Right atrium auricular region (tissue), 2 donors: ENCODE measurements at regions not wholly inside any gene's neighbourhood (a gene's known extent, or its start where the extent isn't known, plus 50 kb on each side); places are given as distances from the start of the nearest gene placed in this dataset.
A peak's percentile ranks its signal among the peaks of the same experiment; 100 is the strongest.

Experiments
- DNase-seq: peaks from one replicate; pipeline ENCODE4 v3.0.0-alpha.2; 2019; ENCODE audit warnings: low spot score
- H3K27ac ChIP-seq, 2 donors: fragments of 200-600 bp; sonication (generic); 1 replicate in 1 of 2; 2 replicates in 1 of 2; pipeline ENCODE4 v1.5.1; 2016 to 2019
- H3K27me3 ChIP-seq, 2 donors: fragments of 200-600 bp; sonication (generic); one replicate each; pipeline versions ENCODE4 v1.5.1 to v1.6.0; 2017 to 2019
- H3K36me3 ChIP-seq: fragments of 200-600 bp; sonication (generic); one replicate; pipeline ENCODE4 v1.5.1; 2016
- H3K4me1 ChIP-seq, 2 donors: fragments of 200-600 bp; sonication (generic); one replicate each; pipeline versions ENCODE4 v1.5.1 to v1.6.0; 2017 to 2019
- H3K4me3 ChIP-seq, 2 donors: fragments of 200-600 bp; sonication (generic); 1 replicate in 1 of 2; 2 replicates in 1 of 2; pipeline ENCODE4 v1.5.1; 2017 to 2019; ENCODE audit warnings: mild to moderate bottlenecking in 1 of 2, moderate library complexity in 1 of 2
- H3K9me3 ChIP-seq, 2 donors: fragments of 200-600 bp; sonication (generic); one replicate each; pipeline ENCODE4 v1.5.1; 2019
- TF ChIP-seq, protein P1 (sequence below), 2 donors: fragments of 200-600 bp; sonication (generic); IDR thresholded peaks; one replicate each; pipeline ENCODE4 v1.5.1; 2019; ENCODE audit warnings: antibody characterized with exemption in 2 of 2

DNA sequence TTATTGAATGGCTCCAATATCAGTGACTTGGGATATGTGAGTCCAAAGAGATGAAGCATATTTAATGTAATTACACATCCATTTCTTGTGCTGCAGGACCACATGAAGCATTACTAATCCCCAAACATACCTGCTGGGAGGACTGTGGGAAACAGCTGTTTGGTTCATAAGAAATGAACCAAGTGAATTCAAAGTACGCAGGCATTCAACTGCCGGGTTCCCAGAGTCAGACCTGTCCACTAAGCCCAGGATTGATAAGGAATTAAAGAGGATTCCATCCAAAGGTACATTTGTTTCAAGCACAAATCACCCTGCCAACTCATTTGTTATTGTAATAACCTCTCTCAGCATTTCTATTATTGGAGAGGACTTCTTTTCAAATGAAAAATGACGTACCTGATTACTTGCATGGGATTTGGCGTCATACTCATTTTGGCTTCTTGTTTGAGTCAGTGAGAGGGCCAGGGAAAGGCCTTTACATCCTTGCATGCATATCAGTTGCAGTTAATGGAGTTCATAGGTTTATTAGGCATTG lies 230.7 kb downstream of the TXNL1 start:
- no peak overlapping the region for H3K4me3 ChIP-seq
- no peaks in the 10 kb centered on the region for H3K4me1 ChIP-seq
- no peaks in the 10 kb centered on the region for H3K9me3 ChIP-seq
- H3K27me3 ChIP-seq, result no peaks in the 10 kb centered on the region
- DNase-seq, result no peak
- no peak overlapping the region for H3K27ac ChIP-seq
- TF ChIP-seq, protein P1, sequence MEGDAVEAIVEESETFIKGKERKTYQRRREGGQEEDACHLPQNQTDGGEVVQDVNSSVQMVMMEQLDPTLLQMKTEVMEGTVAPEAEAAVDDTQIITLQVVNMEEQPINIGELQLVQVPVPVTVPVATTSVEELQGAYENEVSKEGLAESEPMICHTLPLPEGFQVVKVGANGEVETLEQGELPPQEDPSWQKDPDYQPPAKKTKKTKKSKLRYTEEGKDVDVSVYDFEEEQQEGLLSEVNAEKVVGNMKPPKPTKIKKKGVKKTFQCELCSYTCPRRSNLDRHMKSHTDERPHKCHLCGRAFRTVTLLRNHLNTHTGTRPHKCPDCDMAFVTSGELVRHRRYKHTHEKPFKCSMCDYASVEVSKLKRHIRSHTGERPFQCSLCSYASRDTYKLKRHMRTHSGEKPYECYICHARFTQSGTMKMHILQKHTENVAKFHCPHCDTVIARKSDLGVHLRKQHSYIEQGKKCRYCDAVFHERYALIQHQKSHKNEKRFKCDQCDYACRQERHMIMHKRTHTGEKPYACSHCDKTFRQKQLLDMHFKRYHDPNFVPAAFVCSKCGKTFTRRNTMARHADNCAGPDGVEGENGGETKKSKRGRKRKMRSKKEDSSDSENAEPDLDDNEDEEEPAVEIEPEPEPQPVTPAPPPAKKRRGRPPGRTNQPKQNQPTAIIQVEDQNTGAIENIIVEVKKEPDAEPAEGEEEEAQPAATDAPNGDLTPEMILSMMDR (IDR thresholded peaks at IDR 0.05), result no peak
- H3K36me3 ChIP-seq, result no peaks in the 10 kb centered on the region

DNA sequence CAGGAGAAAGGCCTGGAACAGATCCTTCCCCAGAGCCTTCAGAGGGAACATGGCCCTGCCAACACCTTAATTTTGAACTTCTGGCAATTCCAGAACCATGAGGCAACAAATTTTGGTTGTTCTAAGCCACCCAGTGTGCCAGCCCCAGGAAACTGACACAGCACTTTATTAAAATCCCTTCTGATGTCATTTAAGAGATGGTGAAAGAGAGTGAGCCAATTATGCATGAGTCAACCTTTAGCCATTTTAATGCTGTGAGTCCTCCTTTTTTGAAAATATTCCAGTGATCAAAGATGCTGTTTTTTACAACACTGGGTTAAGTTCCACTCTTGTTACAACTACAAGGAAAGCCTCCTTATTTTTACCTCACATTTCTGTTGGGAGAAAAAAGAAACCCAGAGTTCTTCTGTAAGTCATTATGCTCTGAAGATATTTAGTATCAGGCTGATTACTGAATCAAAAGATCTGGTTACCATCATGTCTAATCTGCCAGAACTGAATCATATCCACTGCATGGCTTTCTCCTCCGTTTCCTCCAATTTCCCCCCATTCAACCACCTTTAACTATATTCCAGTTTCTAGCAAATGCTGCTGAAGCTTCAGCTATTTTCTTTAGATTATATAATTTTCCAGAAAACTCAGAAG lies 235.4 kb downstream of the TXNL1 start:
- Histone ChIP-seq H3K9me3 (no peaks in the 10 kb centered on the region), H3K27ac (peak overlapping the region in 1 of 2 donors; percentile 57), H3K4me1 (no peaks in the 10 kb centered on the region), H3K4me3 (no peak overlapping the region), H3K27me3 (no peaks in the 10 kb centered on the region), H3K36me3 (no peaks in the 10 kb centered on the region)
- peak; percentile 66 for DNase-seq
- TF ChIP-seq, protein P1 (IDR thresholded peaks at IDR 0.05), result no peak

DNA sequence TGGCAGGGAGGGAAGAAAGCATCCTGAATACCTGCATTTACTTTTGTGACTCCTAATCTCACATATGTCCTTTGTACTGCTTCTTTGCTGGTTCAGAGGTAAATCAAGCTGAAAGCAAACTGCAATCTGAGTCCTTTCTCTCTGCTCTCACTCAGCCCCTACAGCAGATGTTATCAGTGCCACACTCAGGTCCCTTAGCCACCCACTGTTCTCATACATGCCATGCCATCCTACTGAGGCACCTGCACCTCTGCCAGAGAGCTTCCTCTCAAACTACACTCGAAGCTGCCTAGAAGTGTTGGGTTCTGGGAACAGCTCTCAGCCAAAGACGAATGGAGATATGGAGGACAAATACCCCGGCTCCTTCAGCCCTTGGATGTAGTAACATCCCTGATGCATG lies 244.5 kb downstream of the TXNL1 start:
- Histone ChIP-seq H3K4me3 (no peak overlapping the region), H3K36me3 (no peaks in the 10 kb centered on the region), H3K27ac (no peak overlapping the region), H3K4me1 (no peaks in the 10 kb centered on the region), H3K27me3 (no peaks in the 10 kb centered on the region), H3K9me3 (no peaks in the 10 kb centered on the region)
- TF ChIP-seq, protein P1 (IDR thresholded peaks at IDR 0.05), result no peak
- DNase-seq, result no peak

DNA sequence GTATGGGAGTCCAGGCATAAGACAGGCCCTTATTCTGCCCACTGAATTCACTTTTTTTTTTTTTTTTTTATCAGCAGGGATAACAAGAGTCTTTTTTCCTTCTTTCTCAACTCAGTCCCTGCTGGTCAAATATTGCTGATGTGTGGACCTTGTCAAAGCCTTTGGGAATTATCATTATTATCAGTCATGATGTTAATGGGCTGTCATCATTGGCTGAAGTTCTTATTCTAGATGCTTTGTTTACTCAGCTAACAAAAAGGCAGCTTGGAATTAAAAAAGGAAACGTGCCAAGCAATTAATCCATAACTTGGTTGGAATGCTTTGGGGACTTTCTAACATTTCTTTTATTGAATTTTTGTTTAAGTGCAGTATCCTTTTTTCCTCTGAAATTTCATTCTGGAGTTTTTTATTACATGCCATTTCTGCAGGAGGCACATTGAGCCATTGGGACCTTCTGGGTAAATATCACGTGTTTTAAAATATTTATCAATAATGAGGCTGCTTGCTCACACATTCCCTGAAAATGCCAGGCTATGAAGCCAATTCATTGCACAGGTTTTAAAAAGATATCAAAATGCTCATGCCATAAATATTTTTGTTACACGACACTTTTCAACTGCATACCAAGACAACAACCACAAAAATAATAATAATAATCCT lies 246.3 kb downstream of the TXNL1 start:
- TF ChIP-seq, protein P1 (IDR thresholded peaks at IDR 0.05), result no peak
- Histone ChIP-seq H3K27ac (no peak overlapping the region), H3K36me3 (no peaks in the 10 kb centered on the region), H3K4me3 (no peak overlapping the region), H3K27me3 (no peaks in the 10 kb centered on the region), H3K4me1 (no peaks in the 10 kb centered on the region), H3K9me3 (no peaks in the 10 kb centered on the region)
- DNase-seq, result no peak

GRCh38 chr18:56390626-56391025 lies 247.8 kb downstream of the TXNL1 start:
- Histone ChIP-seq H3K27ac (no peak overlapping the region), H3K27me3 (no peaks in the 10 kb centered on the region), H3K36me3 (no peaks in the 10 kb centered on the region), H3K4me1 (no peaks in the 10 kb centered on the region), H3K9me3 (no peaks in the 10 kb centered on the region), H3K4me3 (no peak overlapping the region)
- DNase-seq, result no peak
- TF ChIP-seq, protein P1 (IDR thresholded peaks at IDR 0.05), result no peak
